Endothelial cell (in vitro differentiated cells): ENCODE measurements at regions not wholly inside any gene's neighbourhood (a gene's known extent, or its start where the extent isn't known, plus 50 kb on each side); places are given as distances from the start of the nearest gene placed in this dataset.
"Not testable (repeated sequence)": the region's sequence is repeated elsewhere in the genome, so short reads cannot be mapped to it uniquely, and the experiment has no call there.

Source experiments
- DNase-seq: peaks from one replicate; pipeline ENCODE4 v3.0.0; 2021; ENCODE audit warnings: low spot score
- H3K27ac Mint-ChIP-seq: one replicate; pipeline ENCODE4 v1.8.0; 2021; ENCODE audit warnings: mixed read lengths, inconsistent platforms; ENCODE audit not compliant: unreplicated experiment
- H3K27me3 Mint-ChIP-seq: one replicate; pipeline ENCODE4 v1.8.0; 2021; ENCODE audit warnings: mild to moderate bottlenecking, moderate library complexity, mixed read lengths, inconsistent platforms; ENCODE audit not compliant: unreplicated experiment
- H3K36me3 Mint-ChIP-seq: one replicate; pipeline ENCODE4 v1.8.0; 2021; ENCODE audit warnings: mild to moderate bottlenecking, low read depth, mixed read lengths, inconsistent platforms; ENCODE audit not compliant: unreplicated experiment
- H3K4me1 Mint-ChIP-seq: one replicate; pipeline ENCODE4 v1.8.0; 2021; ENCODE audit warnings: mild to moderate bottlenecking, mixed read lengths, inconsistent platforms; ENCODE audit not compliant: unreplicated experiment
- H3K4me3 Mint-ChIP-seq: one replicate; pipeline ENCODE4 v1.8.0; 2021; ENCODE audit warnings: mild to moderate bottlenecking, mixed read lengths, inconsistent platforms; ENCODE audit not compliant: unreplicated experiment
- H3K9me3 Mint-ChIP-seq: one replicate; pipeline ENCODE4 v1.8.0; 2021; ENCODE audit warnings: mixed read lengths, inconsistent platforms; ENCODE audit not compliant: unreplicated experiment
- TF ChIP-seq, protein P1 (sequence below): fragments of 200-600 bp; sonication (generic); IDR thresholded peaks from one replicate; pipeline ENCODE4 v1.5.0; 2021; ENCODE audit warnings: antibody characterized with exemption; ENCODE audit not compliant: unreplicated experiment

DNA sequence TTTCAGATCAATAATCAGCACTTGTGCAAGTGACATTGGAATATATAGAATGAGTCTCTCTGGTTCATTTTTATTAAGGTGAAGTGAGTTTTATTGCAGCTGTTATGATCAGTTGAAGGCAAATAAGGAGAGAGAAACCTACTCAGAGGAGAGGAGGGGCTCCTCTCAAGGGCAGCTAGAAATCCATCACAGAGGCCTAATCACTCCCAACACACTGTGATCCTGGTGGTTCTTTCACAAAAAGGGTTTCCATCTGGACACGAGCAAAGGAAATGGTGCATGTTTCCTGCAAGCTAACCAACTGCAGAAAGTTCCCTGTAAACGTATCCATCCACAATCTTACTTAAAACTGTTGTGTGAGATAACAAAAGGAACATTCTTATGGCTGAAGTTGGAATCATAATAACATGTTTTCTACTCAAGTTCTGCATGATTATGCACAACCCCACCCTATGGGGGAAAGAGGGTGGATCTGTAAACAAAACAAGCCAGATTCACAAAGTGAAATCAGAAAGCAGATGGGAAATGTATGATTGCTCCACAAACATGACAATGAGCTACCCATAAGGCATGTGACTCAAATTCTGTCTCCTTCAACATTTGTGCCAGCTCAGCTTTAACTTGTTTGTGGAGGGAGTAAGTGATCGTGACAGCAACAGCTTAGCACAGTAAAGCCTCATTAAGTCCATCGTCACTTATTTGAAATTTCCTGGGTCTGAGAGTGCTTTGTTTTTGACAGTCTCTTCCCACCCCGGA is 141.2 kb upstream of the ST6GALNAC5 start:
- Mint-ChIP-seq H3K27ac (no peak overlapping the region), H3K36me3 (no peaks in the 10 kb centered on the region), H3K4me3 (no peak overlapping the region), H3K9me3 (no peaks in the 10 kb centered on the region), H3K27me3 (no peaks in the 10 kb centered on the region), H3K4me1 (peaks cover 15% of the 10 kb centered on the region)
- no peak for DNase-seq
- TF ChIP-seq, protein P1, sequence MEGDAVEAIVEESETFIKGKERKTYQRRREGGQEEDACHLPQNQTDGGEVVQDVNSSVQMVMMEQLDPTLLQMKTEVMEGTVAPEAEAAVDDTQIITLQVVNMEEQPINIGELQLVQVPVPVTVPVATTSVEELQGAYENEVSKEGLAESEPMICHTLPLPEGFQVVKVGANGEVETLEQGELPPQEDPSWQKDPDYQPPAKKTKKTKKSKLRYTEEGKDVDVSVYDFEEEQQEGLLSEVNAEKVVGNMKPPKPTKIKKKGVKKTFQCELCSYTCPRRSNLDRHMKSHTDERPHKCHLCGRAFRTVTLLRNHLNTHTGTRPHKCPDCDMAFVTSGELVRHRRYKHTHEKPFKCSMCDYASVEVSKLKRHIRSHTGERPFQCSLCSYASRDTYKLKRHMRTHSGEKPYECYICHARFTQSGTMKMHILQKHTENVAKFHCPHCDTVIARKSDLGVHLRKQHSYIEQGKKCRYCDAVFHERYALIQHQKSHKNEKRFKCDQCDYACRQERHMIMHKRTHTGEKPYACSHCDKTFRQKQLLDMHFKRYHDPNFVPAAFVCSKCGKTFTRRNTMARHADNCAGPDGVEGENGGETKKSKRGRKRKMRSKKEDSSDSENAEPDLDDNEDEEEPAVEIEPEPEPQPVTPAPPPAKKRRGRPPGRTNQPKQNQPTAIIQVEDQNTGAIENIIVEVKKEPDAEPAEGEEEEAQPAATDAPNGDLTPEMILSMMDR = no peak

DNA sequence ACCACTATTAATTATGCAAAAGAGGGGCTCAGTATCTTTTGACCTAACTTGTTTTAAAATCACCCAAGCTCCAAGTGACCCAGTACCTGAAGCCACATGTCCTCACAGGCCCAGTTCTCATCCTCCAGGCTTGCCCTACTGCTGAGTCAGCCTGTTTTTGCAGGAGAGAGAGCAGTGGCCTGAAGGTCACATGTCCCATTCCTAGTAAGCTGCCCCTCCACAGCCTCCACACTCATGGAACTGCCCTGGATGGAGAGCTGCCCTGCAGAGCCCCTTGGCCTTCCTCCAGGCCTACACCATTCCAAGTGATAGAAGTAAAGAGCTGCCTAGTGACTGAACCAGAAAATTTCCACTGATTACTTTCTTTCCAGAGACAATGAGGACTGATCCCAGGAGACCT is 139.8 kb upstream of the ST6GALNAC5 start:
- DNase-seq = no peak
- Mint-ChIP-seq H3K4me1 (peaks cover 15% of the 10 kb centered on the region), H3K9me3 (no peaks in the 10 kb centered on the region), H3K27ac (no peak overlapping the region), H3K4me3 (no peak overlapping the region), H3K27me3 (no peaks in the 10 kb centered on the region), H3K36me3 (no peaks in the 10 kb centered on the region)
- TF ChIP-seq, protein P1 = no peak

DNA sequence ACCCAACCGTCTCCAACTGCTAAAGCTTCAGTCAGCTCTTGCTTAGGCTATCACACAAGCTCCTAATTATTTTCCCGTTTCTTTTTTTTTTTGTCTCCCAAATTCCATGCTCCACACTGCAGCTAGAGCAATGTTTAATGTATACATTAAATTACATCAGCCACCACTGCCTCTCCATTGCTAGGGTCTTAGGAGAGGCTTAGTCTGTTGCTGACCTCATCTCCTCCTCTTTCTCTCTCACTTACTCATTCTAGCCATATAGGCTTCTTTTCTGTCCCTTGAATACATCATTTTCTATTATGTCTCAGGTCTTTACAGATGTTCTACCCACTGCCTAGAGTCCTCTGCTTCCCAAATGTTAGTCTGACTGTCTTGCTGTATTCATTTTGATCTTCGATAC is 138.1 kb upstream of the ST6GALNAC5 start:
- no peaks in the 10 kb centered on the region for H3K9me3 Mint-ChIP-seq
- H3K27me3 Mint-ChIP-seq = no peaks in the 10 kb centered on the region
- H3K4me3 Mint-ChIP-seq = no peak overlapping the region
- no peaks in the 10 kb centered on the region for H3K36me3 Mint-ChIP-seq
- TF ChIP-seq, protein P1 = no peak
- no peak overlapping the region for H3K27ac Mint-ChIP-seq
- peaks cover 15% of the 10 kb centered on the region for H3K4me1 Mint-ChIP-seq
- DNase-seq = no peak

DNA sequence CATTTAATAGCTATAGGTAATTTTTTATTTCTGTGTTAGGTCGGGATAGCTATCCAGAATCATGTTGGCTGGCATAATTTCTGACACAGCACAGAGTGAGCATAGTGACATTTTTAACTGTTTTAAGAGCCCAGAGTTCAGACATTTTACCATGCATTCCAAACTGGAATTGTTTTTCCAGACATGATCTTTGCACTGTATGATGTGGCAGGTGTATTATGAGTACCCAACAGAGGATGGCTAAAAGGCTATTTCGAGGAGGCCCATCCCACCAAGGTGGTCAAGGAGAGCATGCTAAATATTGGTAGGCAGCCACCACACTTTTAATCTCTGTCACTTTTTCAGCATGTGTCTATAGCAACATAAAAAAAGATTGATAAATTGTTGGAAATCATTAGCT is 137.3 kb upstream of the ST6GALNAC5 start:
- Mint-ChIP-seq H3K36me3 (no peaks in the 10 kb centered on the region), H3K27ac (no peak overlapping the region), H3K9me3 (no peaks in the 10 kb centered on the region), H3K4me1 (peaks cover 15% of the 10 kb centered on the region), H3K27me3 (no peaks in the 10 kb centered on the region), H3K4me3 (no peak overlapping the region)
- no peak for DNase-seq
- TF ChIP-seq, protein P1 = no peak

DNA sequence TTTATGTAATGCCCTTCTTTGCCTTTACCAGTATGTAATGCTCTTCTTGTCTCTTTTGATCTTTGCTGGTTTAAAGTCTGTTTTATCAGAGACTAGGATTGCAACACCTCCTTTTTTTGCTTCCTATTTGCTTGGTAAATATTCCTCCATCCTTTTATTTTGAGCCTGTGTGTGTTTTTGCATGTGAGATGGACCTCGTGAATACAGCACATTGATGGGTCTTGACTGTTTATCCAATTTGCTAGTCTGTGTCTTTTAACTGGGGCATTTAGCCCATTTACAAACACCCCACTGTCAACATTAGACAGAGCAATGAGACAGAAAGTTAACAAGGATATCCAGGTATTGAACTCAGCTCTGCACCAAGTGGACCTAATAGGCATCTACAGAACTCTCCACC is 128.9 kb upstream of the ST6GALNAC5 start:
- not testable (repeated sequence) for H3K4me1 Mint-ChIP-seq, H3K9me3 Mint-ChIP-seq, DNase-seq, H3K27me3 Mint-ChIP-seq, H3K36me3 Mint-ChIP-seq, H3K4me3 Mint-ChIP-seq, H3K27ac Mint-ChIP-seq

DNA sequence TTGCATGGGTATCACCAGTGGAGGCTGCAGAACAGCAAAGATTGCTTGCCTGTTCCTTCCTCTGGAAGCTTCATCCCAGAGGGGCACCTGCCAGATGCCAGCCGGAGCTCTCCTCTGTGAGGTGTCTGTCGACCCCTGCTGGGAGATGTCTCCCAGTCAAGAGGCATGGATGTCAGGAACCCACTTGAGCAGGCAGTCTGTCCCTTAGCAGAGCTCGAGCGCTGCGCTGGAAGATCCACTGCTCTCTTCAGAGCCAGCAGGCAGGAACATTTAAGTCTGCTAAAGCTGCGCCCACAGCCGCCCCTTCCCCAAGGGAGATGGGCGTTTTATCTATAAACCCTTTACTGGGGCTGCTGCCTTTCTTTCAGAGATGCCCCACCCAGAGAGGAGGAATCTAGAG is 126.3 kb upstream of the ST6GALNAC5 start:
- not testable (repeated sequence) for H3K9me3 Mint-ChIP-seq, DNase-seq, H3K27ac Mint-ChIP-seq, H3K36me3 Mint-ChIP-seq, H3K4me1 Mint-ChIP-seq, H3K4me3 Mint-ChIP-seq, H3K27me3 Mint-ChIP-seq
